ENCODE measurements at regions not wholly inside any gene's neighbourhood (a gene's known extent, or its start where the extent isn't known, plus 50 kb on each side); places are given as distances from the start of the nearest gene placed in this dataset.
"Not testable (repeated sequence)": the region's sequence is repeated elsewhere in the genome, so short reads cannot be mapped to it uniquely, and the experiment has no call there.

DNA sequence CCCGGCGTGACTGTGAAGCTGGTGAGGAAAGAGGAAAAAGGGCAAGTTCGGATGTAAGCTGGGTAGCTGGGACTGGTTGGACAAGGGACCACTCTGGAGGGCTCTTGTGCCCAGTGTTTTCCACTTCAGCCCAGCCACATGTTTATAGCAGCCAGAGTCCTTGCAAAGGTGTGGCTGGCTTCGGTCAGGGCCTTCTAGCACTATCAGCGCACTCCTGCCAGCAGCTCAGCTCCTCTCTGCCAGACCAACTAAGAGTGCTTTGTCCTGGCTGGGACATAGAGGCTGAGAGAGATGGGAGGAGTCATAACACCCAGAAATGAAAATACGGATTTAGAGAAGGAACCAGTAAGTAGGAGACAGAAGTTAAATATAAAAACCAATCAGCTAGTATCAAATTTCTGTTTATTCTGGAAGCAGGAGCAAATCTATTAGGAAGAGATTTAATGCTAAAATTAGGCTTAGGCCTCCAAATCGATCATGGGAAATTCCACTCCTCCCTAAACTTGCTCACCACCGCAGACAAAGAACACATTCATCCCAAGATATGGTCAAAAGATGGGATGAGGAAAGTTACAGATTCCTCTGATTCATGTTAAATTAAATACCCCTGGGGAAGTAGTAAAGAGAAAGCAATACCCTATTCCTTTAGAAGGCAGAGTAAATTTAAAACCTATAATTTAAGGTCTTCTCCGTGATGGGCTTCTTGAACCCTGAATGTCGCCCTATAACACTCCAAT is 135.0 kb downstream of the RALA start:
- WGBS: 68% methylated on average over 10 of the region's 10 CpGs
- no peaks in the 10 kb centered on the region for H3K36me3 ChIP-seq (ENCODE audit: insufficient read depth)
- H3K4me1 ChIP-seq (ENCODE audit: insufficient read depth): no peaks in the 10 kb centered on the region
- no peak overlapping the region for H3K27ac ChIP-seq (ENCODE audit: low read depth)
- DNase-seq (ENCODE audit: extremely low spot score): no peak
- no peak overlapping the region for H3K4me3 ChIP-seq (ENCODE audit: low read depth, low read length)

DNA sequence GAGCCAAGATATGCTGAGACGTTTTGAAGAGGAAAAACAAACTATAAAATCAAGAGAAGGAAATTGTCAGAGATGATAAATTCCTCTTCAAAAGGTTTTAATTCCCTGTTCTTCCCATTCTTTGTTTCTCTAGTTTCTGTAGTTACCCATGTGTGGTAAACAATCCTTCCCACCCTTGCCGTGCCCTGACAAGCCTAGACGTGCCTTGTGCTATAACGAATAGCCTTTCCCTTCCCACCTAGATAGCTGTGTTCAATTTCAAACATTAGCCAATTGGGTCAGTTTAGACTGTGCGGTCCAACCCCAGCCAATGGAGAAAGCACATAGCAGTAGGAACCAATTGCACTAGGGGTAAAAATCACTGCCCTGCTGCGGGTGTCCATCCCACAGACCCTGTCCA is 138.1 kb downstream of the RALA start:
- Histone ChIP-seq H3K27ac (ENCODE audit: low read depth) (peak overlapping the region; percentile 5), H3K4me3 (ENCODE audit: low read depth, low read length) (no peak overlapping the region), H3K4me1 (ENCODE audit: insufficient read depth) (no peaks in the 10 kb centered on the region), H3K36me3 (ENCODE audit: insufficient read depth) (no peaks in the 10 kb centered on the region)
- DNase-seq (ENCODE audit: extremely low spot score): no peak
- WGBS: 48% methylated on average over 6 of the region's 6 CpGs

DNA sequence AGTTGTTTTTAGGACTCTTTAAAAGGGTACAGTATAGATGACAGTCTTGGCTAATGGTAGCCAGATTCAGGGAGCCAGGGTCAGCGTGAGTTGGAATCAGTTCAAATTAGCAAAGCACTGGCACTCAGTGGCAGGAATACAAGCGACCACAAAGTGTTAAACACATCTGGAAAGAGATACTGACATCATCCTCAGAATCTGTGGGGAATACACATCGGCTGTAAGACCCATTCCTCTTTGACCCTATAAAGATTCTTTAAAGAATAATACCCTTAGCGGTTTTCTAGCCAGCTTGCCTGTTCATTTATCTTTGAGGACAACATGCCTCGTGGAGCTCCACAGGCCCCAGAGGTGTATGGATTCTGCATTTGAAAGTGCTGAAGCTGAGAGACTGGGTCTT is 139.1 kb downstream of the RALA start:
- WGBS: 50% methylated on average over 5 of the region's 5 CpGs
- not testable (repeated sequence) for H3K27ac ChIP-seq (ENCODE audit: low read depth); H3K36me3 ChIP-seq (ENCODE audit: insufficient read depth); DNase-seq (ENCODE audit: extremely low spot score); H3K4me3 ChIP-seq (ENCODE audit: low read depth, low read length); H3K4me1 ChIP-seq (ENCODE audit: insufficient read depth)

DNA sequence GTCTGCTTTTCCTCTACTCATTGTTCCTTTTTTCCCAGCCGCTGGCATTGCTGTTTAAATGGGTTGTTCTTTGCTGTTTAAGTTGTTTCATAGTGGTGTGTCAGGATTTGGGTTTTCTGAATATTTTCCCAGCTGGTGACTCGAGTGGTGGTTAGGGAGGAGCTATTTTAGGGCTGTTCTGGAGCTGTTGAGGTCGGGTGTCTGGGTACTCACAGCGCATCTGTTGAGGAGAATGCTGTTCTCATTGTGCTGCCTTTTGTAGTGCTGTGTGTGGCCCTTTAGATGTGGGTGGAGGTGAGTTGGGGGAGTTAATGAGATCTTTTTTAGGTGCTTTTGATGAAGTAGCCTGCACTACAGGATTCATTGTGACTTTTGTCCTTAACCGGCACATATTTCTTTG is 139.5 kb downstream of the RALA start:
- not testable (repeated sequence) for H3K36me3 ChIP-seq (ENCODE audit: insufficient read depth); H3K4me1 ChIP-seq (ENCODE audit: insufficient read depth); DNase-seq (ENCODE audit: extremely low spot score); H3K27ac ChIP-seq (ENCODE audit: low read depth); H3K4me3 ChIP-seq (ENCODE audit: low read depth, low read length)
- WGBS: 65% methylated on average over 5 of the region's 5 CpGs

DNA sequence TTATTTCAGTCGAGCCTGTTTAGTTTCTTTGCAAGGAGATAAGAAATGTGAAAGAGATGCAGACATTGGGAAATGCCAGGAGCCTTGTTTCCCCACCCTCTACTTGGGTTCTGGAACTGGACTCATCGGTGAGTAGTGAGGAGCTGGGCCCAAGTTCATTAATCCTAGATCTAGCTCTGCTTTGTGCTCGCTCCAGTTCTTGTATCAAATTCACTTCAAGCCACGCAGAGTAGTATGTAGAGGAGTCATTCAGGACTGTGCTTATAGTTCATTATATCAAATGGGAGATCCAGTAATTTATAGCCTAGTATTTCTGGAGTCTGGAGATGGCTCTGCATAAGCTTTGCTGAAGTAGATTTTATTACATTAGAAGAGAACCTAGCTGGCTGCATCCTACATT is 142.5 kb downstream of the RALA start:
- 72% methylated on average over 4 of the region's 4 CpGs for WGBS
- not testable (repeated sequence) for H3K4me1 ChIP-seq (ENCODE audit: insufficient read depth); DNase-seq (ENCODE audit: extremely low spot score); H3K4me3 ChIP-seq (ENCODE audit: low read depth, low read length); H3K36me3 ChIP-seq (ENCODE audit: insufficient read depth); H3K27ac ChIP-seq (ENCODE audit: low read depth)

DNA sequence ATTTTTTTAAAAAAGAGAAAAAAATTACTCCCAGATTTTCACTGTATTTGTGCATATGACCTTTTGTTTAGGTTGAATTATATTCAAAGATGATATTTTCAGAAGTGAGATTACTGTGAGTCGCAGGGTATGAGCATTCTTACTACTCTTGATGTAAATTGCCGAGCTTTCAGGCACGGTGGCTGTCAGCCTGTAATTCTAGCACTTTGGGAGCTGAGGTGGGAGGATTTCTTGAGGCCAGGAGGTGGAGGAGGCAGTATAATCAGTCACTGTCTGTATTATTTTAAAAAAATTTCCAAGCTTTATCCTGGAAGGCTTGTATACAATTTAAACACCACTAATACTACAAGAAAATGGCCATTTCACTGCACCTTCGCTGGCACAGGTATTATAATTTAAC is 145.1 kb downstream of the RALA start:
- H3K27ac ChIP-seq (ENCODE audit: low read depth); DNase-seq (ENCODE audit: extremely low spot score); H3K4me3 ChIP-seq (ENCODE audit: low read depth, low read length); H3K4me1 ChIP-seq (ENCODE audit: insufficient read depth); H3K36me3 ChIP-seq (ENCODE audit: insufficient read depth): not testable (repeated sequence)
- WGBS: 90% methylated on average over 4 of the region's 4 CpGs

DNA sequence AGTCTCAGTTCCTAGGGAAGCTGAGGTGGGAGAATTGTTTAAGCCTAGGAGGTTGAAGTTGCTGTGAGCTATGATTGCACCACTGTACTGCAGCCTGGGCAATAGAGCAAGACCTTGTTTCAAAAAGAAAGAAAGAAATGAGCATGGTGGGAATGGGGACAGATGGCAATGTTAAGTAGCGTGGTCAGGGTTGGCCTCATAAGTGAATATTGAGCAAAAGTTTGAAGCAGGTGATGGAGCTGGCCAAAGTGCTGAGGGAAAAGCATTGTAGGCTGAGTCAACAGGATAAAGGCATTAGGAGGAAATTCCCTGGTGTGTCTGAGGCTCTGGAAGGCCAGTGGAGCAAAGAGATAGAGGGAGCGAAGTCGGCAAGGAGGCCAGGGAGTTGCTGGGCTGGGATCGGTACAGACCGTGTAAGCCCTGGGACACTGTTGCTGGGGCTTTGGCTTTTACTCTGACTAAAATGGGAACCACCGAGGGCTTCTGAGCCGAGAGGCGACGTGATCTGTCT is 151.0 kb downstream of the RALA start:
- 93% methylated on average over 9 of the region's 9 CpGs for WGBS
- not testable (repeated sequence) for H3K4me1 ChIP-seq (ENCODE audit: insufficient read depth); H3K36me3 ChIP-seq (ENCODE audit: insufficient read depth); H3K4me3 ChIP-seq (ENCODE audit: low read depth, low read length); DNase-seq (ENCODE audit: extremely low spot score); H3K27ac ChIP-seq (ENCODE audit: low read depth)

DNA sequence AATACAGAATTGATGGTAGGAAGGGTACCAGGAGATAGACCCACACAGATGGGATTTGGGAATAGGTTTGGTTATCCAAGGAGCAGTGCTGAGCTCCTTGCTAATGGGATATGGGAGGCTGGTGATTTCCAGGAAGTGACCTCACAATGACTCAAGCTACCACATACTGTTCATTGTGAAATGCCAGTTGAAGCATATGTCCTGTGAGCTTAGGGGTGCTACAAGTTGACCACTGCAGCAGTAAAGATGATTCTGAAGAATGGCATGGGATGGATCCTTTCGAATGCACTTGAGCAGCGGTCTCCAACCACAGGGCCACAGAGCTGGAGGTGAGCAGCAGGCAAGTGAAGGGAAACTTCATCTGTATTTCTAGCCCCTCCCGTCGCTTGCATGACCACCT is 158.2 kb downstream of the RALA start:
- DNase-seq (ENCODE audit: extremely low spot score); H3K4me3 ChIP-seq (ENCODE audit: low read depth, low read length); H3K36me3 ChIP-seq (ENCODE audit: insufficient read depth); H3K4me1 ChIP-seq (ENCODE audit: insufficient read depth); H3K27ac ChIP-seq (ENCODE audit: low read depth): not testable (repeated sequence)
- 98% methylated on average over 4 of the region's 4 CpGs for WGBS

DNA sequence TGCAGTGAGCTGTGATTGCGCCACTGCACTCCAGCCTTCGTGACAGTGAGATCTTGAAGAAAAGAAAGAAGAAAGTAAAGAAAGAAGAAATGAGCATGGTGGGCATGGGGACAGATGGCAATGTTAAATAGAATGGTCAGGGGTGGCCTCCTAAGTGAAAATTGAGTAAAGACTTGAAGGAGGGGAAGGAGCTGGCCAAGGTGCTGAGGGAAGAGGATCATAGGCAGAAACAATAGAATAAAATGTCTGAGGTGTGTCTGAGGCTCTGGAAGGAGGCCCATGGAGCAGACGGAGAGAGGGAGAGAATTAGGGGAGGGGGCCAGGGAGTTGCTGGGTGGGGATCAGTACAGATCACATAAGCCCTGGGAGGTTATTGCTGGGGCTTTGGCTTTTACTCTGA is 163.1 kb downstream of the RALA start:
- WGBS: 86% methylated on average over 3 of the region's 3 CpGs
- H3K27ac ChIP-seq (ENCODE audit: low read depth): not testable (repeated sequence)

DNA sequence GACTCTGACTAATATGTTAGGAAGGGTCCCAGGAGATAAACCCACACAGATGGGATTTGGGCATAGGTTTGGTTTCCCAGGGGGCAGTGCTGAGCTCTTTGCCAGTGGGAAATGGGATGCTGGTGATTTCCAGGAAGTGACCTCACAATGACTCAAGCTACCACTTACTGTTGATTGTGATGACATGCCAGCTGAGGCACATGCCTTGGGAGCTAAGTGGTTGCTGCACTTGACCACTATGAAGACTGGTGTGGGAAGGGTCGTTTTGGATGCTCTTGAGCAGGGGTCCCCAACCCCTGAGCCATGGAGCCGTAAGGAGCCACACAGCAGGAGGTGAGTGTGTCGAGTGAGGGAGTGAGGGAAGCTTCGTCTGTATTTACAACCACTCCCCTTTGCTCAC is 159.0 kb upstream of the CDK13 start:
- not testable (repeated sequence) for H3K4me1 ChIP-seq (ENCODE audit: insufficient read depth); H3K27ac ChIP-seq (ENCODE audit: low read depth); DNase-seq (ENCODE audit: extremely low spot score); H3K4me3 ChIP-seq (ENCODE audit: low read depth, low read length); H3K36me3 ChIP-seq (ENCODE audit: insufficient read depth)
- 84% methylated on average over 4 of the region's 4 CpGs for WGBS

More for the DNA sequence above, 163.1 kb downstream of the RALA start:
- H3K36me3 ChIP-seq (ENCODE audit: insufficient read depth); H3K4me3 ChIP-seq (ENCODE audit: low read depth, low read length); DNase-seq (ENCODE audit: extremely low spot score); H3K4me1 ChIP-seq (ENCODE audit: insufficient read depth): not testable (repeated sequence)

DNA sequence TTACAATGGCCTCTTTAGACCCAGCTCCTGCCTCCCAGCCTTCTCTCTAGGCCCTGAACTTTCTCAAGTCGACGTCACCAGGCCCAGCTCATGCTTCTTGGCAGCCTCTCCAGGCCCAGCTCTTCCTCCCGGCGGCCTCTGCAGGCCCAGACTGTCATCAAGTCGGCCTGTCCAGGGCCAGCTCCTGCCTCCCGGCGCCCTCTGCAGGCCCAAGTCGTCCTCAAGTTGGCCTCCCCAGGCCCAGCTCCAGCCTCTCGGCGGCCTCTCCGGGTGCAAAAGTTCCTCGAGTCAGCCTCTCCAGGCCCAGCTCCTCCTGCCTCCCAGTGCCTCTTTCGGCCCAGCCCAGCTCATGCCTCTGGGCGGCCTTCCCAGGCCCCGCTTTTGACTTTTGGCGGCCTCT is 158.1 kb upstream of the CDK13 start:
- 84% methylated on average over 16 of the region's 16 CpGs for WGBS
- not testable (repeated sequence) for H3K36me3 ChIP-seq (ENCODE audit: insufficient read depth); H3K27ac ChIP-seq (ENCODE audit: low read depth); DNase-seq (ENCODE audit: extremely low spot score); H3K4me3 ChIP-seq (ENCODE audit: low read depth, low read length); H3K4me1 ChIP-seq (ENCODE audit: insufficient read depth)

DNA sequence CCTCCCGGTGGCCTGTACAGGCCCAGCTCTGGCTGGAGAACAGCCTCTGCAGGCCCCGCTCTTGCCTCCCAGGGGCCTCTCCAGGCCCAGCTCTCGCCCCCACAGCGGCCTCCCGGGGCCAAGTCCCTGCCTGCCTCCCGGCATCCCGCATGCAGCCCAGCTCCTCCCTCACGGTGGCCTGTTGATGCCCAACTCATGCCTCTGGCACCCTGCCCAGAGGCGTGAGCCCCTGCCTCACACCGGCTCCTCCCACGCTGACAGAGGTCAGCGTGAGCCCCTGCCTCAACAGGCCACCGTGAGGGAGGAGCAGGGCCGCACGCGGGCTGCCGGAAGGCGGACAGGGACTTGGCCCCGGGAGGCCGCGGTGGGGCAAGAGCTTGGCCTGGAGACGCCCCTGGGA is 157.0 kb upstream of the CDK13 start:
- H3K4me1 ChIP-seq (ENCODE audit: insufficient read depth); H3K27ac ChIP-seq (ENCODE audit: low read depth); H3K4me3 ChIP-seq (ENCODE audit: low read depth, low read length); DNase-seq (ENCODE audit: extremely low spot score); H3K36me3 ChIP-seq (ENCODE audit: insufficient read depth): not testable (repeated sequence)
- 94% methylated on average over 22 of the region's 22 CpGs for WGBS

DNA sequence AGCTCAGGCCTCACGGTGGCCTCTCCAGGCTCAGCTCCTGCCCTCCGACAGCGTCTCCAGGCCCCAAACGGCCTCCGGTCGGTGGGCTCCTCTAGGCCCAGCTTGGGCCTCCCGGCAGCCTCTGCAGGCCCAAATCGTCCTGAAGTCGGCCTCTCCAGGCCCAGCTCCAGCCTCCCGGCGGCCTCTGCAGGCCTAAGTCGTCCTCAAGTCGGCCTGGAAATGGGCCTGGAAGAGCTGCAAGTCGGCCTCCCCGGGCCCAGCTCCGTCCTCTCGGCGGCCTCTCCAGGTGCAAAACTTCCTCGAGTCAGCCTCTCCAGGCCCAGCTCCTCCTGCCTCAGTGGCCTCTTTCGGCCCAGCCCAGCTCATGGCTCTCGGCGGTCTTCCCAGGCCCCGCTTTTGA is 156.2 kb upstream of the CDK13 start:
- not testable (repeated sequence) for H3K4me1 ChIP-seq (ENCODE audit: insufficient read depth); DNase-seq (ENCODE audit: extremely low spot score); H3K4me3 ChIP-seq (ENCODE audit: low read depth, low read length); H3K36me3 ChIP-seq (ENCODE audit: insufficient read depth); H3K27ac ChIP-seq (ENCODE audit: low read depth)
- 96% methylated on average over 23 of the region's 23 CpGs for WGBS

DNA sequence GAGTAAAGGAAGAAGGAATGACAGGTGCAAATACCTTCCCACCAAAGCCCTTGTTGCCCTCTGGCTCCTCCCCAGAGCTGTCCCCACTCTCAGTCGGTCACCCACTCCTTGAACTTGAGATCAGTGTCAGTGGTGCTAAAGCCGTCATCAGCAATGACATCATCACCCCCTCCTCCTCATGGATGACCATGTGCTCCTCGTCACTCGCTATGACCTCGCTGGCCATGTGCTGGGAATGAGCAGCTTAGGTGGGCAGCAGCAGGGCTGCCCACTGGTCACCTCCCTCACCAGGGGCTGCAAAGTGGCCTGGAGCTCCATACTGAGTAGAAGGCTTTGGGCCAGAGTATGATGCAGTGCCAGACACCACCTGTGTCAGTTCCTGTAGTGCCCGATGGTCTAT is 153.1 kb upstream of the CDK13 start:
- not testable (repeated sequence) for H3K27ac ChIP-seq (ENCODE audit: low read depth); H3K4me1 ChIP-seq (ENCODE audit: insufficient read depth); H3K4me3 ChIP-seq (ENCODE audit: low read depth, low read length); DNase-seq (ENCODE audit: extremely low spot score); H3K36me3 ChIP-seq (ENCODE audit: insufficient read depth)
- 83% methylated on average over 4 of the region's 6 CpGs for WGBS

DNA sequence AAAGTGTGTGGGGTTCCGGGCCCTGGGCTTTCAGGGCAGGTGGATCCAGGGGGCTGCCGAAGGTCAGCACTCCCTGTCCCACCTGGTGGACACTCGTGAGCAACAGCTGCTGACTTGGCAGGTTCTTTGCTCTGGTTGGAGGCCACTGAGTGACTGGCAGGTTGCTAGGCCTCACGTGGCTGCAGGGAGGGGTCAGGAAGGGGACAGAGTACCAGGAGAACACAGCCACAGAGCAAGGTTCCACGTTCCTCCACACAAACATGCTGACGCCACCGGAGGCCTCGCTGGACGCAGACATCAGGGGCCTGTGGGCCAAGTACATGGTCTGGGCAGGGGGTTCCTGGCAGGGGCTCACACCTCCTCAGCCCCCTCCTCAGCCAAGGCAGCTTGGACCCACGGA is 152.0 kb upstream of the CDK13 start:
- not testable (repeated sequence) for H3K4me1 ChIP-seq (ENCODE audit: insufficient read depth); H3K36me3 ChIP-seq (ENCODE audit: insufficient read depth); H3K4me3 ChIP-seq (ENCODE audit: low read depth, low read length); DNase-seq (ENCODE audit: extremely low spot score); H3K27ac ChIP-seq (ENCODE audit: low read depth)
- 70% methylated on average over 10 of the region's 10 CpGs for WGBS

Data from urinary bladder (tissue), 3 donors.